RPMI8226 (cell line): ENCODE measurements at regions not wholly inside any gene's neighbourhood (a gene's known extent, or its start where the extent isn't known, plus 50 kb on each side); places are given as distances from the start of the nearest gene placed in this dataset.
A peak's percentile ranks its signal among the peaks of the same experiment; 100 is the strongest.
"Not testable (repeated sequence)": the region's sequence is repeated elsewhere in the genome, so short reads cannot be mapped to it uniquely, and the experiment has no call there.

Source experiments
- DNase-seq: peaks from one replicate; pipeline ENCODE4 v3.0.0-alpha.2; 2015

DNA sequence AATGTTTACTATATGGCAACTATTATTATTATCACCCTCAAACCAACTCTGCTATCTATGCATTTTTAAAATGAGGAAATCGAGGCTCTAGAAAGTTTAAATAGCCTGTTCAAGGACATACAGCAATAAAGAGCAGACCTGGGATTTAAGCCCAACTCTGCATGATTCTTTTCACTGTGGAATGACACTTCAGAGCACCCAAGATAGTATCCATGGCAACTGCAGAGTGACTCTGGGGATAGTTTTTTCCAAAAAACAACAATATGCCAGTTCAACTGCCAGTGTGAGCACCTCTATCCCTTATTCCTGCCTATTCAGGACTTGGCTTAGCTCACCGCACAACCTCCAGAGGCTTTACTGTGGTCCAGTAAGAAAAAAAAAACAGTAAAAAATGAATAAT, 293.9 kb downstream of the BRINP2 start:
- DNase-seq: no peak

DNA sequence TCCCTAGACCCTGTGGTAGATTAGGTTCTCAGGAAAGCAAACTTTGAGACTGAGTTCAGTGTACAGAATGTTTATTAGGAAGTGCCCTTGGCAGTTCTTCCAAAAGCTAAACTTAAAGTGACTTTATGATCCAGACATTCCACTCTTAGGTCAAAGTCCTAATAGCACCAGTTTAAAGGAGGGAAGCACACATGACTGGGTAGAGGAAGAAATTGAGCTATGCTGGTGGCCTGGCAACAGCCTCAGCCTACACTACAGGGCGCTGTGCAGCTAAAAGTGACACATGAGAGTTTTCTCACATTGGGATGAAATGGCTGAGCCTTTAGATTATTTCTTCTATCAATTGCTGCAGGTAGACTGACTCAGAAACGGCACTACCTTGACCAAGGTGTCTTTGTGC, 280.4 kb downstream of the BRINP2 start:
- no peak for DNase-seq

DNA sequence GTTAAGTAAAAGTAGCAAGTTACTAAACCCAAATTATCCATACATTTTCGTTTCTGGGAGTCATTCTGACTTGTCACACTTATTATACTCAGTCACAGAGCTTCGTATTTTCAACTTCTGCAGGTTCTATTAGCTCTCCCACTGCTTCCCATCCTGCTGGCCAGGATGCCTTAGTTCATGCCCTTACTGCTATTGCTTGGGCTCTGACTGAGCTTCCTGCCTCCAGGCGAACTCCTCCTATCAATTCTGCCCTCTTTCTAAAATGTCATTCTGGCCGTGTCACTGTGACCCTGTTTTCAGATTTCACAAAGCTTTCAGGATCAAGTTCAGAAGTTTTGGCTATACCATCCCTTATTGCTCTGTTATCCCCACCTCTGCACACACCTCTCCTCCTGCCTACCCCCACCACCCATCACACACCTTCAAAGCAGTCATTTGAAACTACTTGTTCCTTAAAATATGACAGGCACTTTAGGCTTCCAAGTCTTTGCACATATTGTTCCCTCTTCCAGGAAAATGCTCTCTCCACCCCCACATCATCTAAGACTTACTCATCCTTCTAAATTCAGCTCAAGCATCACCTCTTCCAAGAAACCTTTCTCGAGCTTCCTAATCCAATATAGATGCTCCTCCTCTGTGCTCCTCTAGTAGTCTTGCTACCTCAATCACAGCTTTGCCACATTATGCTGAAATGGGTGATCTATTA, 278.0 kb downstream of the BRINP2 start:
- no peak for DNase-seq

DNA sequence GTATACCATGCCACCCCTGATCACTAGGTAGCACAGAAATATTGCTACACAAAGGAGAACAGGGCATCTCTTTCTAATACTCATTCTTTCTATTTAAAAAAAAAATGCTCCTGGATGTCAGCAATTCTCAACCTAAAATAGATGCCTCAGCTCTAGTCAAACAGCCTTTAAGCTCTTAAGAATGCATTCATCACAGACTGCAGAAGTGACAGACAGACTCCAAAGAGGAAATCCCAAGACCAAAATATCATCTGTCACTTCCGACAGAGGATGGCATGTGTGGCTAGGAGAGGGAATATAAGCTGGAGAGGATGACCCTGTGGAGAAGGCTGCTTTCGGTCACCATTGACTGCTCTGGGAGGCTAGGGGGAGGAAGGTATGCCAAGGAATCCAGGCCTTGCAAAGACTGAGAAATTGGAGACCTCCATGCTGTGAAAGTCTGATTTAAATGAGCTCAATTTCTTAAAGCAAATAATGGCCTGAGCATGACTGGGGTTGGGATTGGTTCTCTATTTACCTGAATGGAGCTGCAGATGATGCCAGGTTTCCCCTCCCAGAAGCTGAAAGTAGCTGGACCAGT, 277.4 kb downstream of the BRINP2 start:
- DNase-seq: no peak

DNA sequence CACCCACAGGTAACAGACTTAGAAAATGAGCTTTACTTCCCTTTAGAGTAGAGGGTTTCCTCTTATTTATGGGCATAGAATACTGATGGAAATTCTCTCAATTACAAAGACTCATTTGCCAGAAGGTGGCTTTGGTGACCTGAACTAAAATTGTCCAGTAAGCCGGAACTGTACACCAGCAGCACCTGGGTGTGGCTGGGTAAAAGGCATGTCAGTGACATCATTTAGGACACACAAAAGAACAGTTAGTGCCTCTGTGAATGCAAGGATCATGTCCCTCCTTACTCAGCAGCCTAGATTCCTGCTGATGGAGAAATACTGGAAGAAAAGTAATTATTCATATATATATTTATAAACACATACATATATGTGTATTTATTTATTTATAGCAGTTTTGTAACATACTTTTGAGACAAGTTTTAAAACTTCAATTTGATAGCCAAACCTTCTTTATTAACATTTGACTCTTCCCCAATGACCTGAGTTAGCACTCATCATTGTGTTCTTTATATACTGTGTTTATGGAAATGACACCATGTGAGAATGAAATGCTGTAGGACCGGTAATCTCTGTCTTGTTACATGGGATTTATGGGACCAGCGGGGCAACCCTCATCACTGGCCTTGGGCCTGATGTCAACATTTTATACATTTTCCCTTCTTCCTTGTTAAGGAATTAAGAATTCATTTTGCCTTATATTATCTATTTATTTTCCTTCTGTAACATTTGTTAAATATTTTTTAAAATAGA, 274.4 kb downstream of the BRINP2 start:
- DNase-seq: no peak

DNA sequence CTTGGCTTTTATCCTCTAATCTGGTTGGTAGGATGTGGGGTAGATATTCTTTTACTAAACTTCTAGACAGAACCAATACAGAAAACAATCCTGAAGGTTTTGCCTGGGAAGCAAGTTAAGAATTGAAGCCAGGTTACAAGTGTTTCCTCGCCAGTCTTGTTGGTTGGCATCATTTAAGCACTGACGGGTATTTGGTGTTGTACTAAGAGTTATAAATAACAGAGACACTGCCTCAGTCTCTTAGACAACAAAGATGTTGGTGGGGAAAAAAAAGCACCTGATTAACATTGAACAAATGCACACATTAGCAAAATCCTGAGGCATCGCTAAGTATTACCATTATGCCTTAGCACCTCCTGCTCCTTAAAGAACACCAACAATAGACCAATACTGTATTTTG, 272.2 kb downstream of the BRINP2 start:
- DNase-seq: no peak

DNA sequence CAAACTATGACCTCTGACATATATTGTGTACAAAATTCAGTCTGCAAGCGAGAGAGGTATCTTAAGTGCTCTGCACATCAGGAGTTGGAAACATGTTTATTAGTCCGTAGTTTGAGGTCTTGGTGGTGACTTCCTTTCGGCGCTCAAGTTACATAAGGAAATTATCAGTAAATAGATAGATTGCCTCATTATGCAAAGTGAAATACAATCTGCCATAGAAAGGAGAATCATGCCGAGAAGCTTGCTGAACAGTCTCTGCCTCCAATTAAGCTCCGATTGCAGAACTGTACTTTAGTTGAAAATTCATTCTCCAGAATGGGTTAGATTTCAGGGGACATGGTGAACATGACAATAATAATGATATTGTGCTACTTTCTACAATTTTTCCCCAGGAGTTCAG, 271.8 kb downstream of the BRINP2 start:
- DNase-seq: no peak

DNA sequence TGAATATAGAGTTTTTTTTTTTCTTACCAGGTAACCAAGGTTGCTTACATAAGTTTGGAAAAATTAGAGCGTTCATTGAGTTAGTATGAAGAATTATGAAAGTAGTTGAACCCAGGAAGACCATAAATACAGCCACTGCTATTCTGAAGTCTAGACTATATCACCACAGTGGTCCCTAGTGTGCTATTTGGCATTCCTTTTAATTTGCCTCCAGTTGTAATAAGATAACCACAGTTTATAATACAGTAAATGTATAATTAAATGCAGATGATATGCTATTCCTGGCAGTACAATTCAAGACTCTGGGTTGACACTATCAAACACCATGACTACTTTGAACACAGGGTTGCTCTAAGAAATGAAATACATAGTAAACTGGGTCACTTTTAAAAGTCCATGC, 270.5 kb downstream of the BRINP2 start:
- no peak for DNase-seq

DNA sequence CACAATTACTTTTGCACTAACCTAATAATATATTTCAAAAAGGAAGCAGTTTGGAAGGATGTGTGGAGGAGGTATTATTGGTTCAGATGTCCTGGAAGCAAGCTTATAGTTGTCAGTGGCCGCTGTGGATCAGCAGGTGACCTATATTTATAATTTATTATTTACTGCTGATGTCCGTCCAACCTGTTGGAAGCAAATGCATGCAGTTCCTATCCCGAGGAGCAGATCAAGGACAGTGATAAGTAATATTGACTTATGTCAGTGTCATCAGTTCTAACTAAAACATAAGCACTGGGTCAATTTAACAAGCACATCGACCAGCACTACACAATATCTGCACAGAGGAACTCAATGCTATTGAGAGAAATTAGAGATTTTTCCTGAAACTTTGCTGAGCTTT, 270.1 kb downstream of the BRINP2 start:
- no peak for DNase-seq

DNA sequence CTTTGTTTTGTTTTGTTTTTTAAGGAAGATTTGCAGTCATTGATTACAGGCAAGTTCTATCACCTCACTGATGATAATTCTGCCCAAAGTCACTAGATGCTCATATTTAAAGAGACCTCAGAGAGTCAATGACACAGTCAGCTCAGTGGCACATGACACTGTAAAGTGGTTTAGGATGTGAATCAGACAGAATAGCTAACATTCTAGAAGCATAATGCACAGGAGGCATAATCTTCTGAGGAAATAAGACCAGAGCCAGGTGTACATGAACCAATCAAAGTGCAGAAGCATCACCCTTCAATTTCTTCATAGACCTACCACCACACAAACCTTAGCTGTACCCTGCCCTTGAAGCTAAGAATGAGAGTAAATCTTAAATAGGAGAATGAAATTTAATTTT, 268.5 kb downstream of the BRINP2 start:
- no peak for DNase-seq

DNA sequence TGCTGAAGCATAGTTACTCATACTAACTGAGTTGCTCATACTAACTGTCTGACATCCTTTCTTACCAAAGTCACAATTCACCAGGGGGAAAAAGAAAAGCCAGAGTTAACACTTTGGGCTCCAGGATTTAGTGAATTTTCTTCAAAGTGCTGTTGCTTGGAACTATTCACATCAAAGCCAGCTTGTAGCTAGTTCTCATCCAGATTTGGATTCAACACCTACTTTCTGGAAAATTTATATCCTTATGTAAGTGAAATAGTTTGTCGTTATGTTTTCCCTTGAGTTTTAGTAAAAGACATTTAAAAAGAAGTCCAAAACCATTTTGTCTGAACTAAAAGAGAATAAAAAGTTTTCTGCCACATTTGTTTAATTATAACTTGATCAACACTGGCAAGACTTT, 264.6 kb downstream of the BRINP2 start:
- DNase-seq: no peak

DNA sequence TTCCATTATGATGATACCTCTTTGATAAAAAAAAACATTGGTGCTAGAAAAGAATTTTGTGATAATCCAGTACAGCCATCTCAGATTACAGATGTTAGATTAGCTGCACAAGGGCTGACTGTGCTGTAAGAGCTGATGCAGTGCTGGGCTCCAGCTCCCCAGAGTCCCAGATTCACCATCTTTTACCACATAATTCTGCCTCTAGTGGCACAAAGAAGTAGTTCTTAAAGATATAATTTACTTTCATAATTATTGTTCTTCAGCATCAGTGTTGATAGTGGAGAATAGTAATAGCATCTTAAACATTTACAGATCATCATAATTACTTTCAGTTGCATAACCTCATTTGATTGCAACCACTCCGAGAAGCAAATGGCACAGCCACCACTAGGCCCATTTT, 262.1 kb downstream of the BRINP2 start:
- peak; percentile 5 for DNase-seq

DNA sequence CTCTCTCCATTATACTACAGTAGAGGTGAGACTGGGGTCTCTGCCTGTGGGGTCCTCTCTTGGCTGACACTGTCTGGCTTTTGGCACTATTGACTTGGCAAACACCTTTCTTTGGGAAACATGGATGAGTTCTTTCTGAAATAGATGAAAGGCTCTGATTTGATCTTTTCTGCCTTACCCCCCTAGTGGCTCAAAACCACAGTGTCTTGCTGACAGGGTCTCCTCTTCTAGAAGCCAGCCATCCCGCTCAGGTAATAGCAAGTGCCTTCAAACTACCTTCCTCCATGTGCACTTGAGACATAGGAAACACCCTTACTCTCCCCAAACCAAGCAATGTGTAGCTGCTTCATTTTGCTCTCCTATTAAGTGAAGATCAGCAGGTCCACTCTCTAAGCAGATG, 260.4 kb downstream of the BRINP2 start:
- no peak for DNase-seq

DNA sequence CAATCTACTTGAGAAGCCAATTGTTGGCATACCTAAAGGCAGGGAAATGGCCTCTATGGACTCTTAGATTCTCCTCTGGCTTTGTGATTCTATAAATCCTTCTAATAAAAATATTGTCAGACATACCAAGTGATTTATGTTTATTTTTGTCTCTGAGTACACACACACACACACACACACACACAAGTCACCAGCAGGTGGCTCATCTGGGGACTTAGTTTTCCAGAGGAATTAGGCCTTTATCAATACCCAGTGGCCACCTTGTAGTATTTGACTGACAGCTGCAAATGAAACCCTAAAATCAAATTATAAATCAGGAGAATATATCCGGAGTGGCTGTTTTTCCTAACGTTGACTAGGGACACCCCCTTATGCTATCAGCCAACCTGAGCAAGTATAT, 258.5 kb downstream of the BRINP2 start:
- no peak for DNase-seq

DNA sequence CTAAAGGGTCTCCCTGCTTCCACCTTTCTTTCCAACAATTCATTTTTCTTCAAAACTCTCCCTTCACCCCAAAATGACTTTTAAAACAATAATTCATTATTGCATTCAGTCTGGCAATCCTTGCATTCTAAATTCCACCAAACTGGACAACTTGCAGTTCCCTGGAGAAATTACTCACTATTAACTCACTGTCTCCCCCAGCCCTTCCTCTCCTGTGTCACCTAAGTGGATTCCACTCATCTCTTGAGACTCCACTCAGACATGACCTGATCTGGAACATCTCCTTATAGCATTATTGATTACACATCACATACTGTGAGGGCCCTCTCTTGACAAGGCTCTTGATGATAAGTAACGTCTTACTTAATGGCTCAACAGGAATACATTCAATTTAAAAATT, 257.1 kb downstream of the BRINP2 start:
- no peak for DNase-seq

DNA sequence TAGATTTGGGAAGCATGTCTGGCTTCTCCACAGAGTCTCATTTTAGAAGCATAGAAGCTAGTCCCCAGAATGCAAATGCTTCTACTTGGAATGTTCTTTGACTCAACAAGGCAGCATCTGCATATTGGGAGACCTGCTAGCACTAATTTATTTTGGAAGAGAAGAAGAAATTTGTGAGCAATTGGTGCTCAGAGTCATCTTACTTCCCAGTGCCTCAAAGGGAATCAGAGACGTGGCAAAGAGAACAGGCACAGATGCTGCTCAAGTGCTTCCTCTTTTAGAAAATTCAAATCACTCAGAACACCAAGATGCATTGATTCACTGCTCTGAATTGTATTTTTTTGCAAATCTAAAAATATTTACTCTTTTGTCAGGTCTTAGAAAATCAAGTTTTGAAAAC, 255.7 kb downstream of the BRINP2 start:
- DNase-seq: no peak

DNA sequence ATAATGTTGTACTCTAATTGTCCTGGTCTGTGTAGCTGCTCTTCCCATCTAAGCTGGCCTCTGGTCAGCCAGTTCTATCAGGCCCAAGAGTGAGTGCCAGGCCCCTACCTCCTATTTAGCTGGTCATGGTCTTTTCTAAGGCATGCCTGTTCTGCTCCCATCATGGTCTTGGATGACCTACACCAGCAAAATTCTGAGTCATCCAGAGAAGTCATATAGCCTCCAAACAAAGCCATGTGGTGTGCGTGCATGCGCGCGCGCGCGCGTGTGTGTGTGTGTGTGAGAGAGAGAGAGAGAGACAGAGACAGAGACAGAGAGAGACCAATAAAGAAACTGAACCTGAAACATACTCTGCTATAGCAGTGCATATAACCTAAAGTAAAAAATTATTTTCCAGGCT, 254.4 kb downstream of the BRINP2 start:
- no peak for DNase-seq

DNA sequence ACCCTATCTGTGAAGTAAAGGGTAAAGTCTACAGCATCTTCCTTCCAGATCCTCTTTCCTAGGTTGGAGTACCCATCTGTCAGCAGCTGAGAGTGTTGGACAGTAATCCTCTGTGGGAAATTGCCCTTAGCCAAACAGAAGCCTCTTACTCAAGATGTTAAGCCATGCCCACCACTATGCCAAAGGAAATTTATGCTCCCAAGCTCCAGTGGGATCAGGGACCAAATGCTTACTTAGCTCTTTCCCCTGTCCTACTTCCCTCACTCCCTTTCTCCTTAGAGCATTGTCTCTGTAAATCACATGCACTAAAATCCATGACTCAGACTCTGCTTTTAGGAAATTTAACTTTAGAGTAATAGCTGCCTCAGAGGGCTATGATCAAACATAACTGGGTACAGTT, 254.0 kb downstream of the BRINP2 start:
- DNase-seq: no peak

DNA sequence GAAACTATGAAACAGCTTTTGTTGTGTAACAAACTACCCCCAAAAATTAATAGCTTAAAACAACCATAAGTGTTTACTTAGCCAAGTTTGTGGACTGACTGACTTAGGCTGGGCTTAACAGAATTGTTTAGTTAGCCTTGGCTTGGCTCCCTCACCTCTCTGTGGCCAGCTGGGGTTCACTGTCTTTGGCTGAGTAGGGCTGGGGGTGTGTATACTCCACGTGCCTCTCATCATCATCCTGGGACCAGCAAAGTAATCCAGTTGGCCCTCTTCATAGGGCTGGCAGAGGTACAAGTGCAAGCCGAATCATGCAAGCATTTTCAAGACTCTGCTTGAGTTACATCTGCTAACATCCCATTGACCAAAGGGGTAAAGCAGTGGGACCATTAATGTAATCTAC, 252.3 kb downstream of the BRINP2 start:
- DNase-seq: no peak

DNA sequence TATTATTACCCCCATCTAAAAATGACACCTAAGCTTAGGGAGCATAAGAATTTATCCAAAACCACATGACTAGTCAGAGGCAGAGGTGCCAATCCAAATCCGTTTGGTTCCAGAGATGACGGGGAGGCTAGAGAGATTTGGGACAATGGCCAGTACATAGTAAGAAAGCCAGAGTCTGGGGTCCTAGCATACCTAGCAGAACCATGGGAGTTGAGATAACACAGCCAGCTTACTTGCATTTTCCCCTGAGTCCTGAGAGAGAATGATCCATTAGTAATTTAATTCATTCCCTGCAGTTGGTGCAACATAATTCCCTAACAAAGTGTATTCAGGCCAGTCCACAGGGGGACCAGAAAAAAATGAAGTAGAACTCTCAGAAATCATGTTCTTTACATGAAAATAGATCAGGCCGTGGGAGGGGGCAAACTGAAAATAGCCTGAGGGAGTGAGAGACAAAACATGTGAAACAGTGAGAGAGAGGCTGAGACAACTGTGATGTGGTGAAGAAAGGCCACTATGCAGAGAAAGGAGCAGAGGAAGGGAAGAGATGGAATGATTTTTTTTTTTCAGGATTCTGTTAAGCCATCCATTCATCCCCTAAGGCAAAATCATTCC, 243.3 kb downstream of the BRINP2 start:
- no peak for DNase-seq

DNA sequence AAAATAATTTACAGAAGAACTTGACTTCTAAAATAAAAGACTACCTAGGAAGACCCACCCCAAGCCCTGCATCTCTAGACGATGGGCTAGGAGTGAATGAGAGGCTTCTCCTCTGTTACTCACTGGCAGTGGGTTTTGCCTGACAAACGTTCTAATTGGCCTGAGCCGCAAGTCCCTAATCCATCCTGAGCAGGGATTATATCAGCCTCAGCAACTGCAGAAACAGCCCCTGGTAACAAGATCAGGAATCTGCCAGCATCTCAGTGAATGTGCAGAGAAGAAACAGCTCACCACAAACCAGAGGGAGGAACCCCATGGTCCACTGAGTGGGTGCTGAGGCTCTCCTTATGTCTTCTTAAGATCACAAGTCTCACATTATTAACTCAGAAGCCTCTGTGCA, 240.6 kb downstream of the BRINP2 start:
- no peak for DNase-seq

DNA sequence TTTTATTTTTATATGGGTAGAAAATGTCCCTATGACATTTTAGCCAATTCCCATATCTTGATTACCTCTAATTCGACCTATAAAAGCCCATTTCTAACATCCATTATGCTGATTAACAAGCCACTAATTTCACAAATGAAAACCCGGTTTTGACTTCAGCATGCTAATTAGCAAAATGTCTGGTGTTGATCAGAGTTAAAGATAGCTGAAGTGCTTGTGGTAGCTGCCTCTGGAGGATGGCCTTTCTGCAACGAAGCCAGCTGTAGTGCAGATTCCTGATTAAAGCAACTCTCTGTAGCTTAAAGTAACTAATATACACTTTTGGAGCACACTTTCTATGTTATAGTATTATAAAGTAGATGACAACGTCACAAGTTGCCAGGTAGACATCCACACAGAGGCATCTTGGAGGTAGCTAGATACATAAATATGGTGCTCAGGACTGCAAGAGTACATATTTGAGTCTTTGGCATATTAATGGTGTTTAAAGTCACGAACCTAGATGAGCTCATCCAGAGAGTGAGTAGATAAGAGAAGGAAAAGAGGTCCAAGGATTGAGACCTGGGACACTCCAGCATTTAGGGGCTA, 239.5 kb downstream of the BRINP2 start:
- DNase-seq: no peak

DNA sequence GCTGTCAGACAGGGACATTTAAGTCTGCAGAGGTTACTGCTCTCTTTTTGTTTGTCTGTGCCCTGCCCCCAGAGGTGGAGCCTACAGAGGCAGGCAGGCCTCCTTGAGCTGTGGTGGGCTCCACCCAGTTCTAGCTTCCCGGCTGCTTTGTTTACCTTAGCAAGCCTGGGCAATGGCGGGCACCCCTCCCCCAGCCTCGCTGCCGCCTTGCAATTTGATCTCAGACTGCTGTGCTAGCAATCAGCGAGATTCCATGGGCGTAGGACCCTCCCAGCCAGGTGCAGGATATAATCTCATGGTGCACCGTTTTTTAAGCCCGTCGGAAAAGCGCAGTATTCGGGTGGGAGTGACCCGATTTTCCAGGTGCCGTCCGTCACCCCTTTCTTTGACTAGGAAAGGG, 235.6 kb downstream of the BRINP2 start:
- DNase-seq: not testable (repeated sequence)

DNA sequence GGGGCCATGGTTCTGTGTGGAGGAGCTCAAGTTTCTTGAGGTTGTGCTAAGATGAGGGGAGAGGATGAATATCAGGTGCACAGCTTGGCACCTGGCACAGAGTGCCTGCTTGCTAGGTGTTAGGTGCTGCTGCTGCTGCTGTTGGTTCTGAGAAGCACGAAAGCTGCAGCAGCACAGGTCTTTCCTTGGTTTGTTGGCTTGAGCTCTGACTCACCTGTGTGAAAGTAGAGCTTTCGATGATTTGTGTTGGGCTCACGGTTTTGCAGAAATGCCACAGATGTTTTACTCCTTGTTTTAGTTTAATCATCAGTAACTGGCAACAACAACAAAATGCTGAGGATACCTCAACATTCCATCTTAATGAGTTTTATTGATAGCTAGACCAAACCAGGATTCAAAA, 221.6 kb downstream of the BRINP2 start:
- no peak for DNase-seq
